ENCODE measurements at regions not wholly inside any gene's neighbourhood (a gene's known extent, or its start where the extent isn't known, plus 50 kb on each side); places are given as distances from the start of the nearest gene placed in this dataset.

DNA sequence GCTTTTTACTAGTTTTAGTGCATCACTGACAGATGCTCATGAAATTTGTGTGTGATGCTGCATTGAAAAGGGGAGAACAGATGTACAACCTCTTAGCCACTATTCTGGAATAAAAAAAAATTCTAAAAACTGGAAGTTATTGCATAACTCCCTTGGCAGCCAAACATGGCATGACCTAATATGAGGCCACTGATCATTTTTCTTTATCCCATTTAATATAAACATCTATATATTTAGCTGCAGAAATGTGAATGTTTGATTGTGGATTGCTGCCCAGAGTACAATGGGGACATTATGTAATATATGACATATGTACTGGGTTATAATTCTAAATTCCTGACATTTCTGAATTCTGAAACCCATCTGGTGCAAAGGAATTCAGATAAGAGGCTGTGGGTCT is 86.5 kb downstream of the CDCA7 start:
- DNase-seq (ENCODE audit: unreplicated experiment), result peak; percentile 47
- Mint-ChIP-seq H3K9me3 (ENCODE audit: unreplicated experiment) (no peaks in the 10 kb centered on the region), H3K4me3 (ENCODE audit: unreplicated experiment) (no peak overlapping the region), H3K27me3 (ENCODE audit: insufficient read depth, unreplicated experiment) (peaks cover 32% of the 10 kb centered on the region), H3K27ac (ENCODE audit: low read depth, unreplicated experiment) (no peak overlapping the region), H3K4me1 (ENCODE audit: insufficient read depth, unreplicated experiment) (no peaks in the 10 kb centered on the region), H3K36me3 (ENCODE audit: insufficient read depth, unreplicated experiment) (no peaks in the 10 kb centered on the region)
- intact Hi-C loops (cut with micrococcal nuclease), result no loop called here
- no TSS peak for BruUV-seq (replicated peaks)
- CTCF ChIA-PET, result interaction anchor here (11.2 kb wide), 1 partner anchor 40 kb away, joined by 145 read pairs; no protein-coding TSS in a partner anchor
- POLR2A ChIA-PET, result interaction anchor here (0.6 to 1.7 kb wide), 2 partner anchors 23 to 101 kb away, joined by 3 to 4 read pairs; no protein-coding TSS in a partner anchor
- TF ChIP-seq, protein P1, sequence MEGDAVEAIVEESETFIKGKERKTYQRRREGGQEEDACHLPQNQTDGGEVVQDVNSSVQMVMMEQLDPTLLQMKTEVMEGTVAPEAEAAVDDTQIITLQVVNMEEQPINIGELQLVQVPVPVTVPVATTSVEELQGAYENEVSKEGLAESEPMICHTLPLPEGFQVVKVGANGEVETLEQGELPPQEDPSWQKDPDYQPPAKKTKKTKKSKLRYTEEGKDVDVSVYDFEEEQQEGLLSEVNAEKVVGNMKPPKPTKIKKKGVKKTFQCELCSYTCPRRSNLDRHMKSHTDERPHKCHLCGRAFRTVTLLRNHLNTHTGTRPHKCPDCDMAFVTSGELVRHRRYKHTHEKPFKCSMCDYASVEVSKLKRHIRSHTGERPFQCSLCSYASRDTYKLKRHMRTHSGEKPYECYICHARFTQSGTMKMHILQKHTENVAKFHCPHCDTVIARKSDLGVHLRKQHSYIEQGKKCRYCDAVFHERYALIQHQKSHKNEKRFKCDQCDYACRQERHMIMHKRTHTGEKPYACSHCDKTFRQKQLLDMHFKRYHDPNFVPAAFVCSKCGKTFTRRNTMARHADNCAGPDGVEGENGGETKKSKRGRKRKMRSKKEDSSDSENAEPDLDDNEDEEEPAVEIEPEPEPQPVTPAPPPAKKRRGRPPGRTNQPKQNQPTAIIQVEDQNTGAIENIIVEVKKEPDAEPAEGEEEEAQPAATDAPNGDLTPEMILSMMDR (IDR thresholded peaks at IDR 0.05; ENCODE audit: unreplicated experiment), result no peak

DNA sequence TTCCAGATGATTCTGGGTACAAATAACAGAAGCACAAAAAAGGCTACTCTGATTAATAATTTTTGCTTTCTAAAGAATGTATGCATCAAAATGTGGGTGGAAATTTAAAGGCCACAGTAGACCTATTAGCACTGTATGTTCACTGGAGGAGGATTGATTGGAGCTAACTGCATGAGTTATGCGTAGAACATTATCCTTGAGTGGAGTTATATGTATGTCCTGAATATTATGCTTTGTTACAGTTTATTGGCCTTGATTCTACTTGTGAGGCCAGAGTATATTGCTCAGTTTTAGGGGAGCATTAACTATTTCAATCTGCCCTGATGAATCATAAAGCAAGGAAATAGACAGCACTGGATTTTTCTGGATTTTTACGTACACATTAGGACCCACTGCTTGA is 87.9 kb downstream of the CDCA7 start:
- CTCF ChIA-PET, result interaction anchor here (0.6 to 11.2 kb wide), 2 partner anchors 42 to 307 kb away, joined by 3 to 145 read pairs; no protein-coding TSS in a partner anchor
- intact Hi-C loops (cut with micrococcal nuclease), result no loop called here
- BruUV-seq (replicated peaks), result no TSS peak

GRCh38 chr2:173446722-173447121 is 92.0 kb downstream of the CDCA7 start:
- H3K27me3 Mint-ChIP-seq (ENCODE audit: insufficient read depth, unreplicated experiment), result peaks cover 30% of the 10 kb centered on the region
- POLR2A ChIA-PET, result no interaction called here
- DNase-seq (ENCODE audit: unreplicated experiment), result no peak
- BruUV-seq (replicated peaks), result no TSS peak
- no peak overlapping the region for H3K4me3 Mint-ChIP-seq (ENCODE audit: unreplicated experiment)
- intact Hi-C loops (cut with micrococcal nuclease), result loop anchor here (5.0 kb wide), 1 partner anchor 419 kb away; no protein-coding TSS in a partner anchor
- H3K27ac Mint-ChIP-seq (ENCODE audit: low read depth, unreplicated experiment), result no peak overlapping the region
- no peaks in the 10 kb centered on the region for H3K9me3 Mint-ChIP-seq (ENCODE audit: unreplicated experiment)
- H3K36me3 Mint-ChIP-seq (ENCODE audit: insufficient read depth, unreplicated experiment), result no peaks in the 10 kb centered on the region
- H3K4me1 Mint-ChIP-seq (ENCODE audit: insufficient read depth, unreplicated experiment), result no peaks in the 10 kb centered on the region
- CTCF ChIA-PET, result interaction anchor here (1.9 to 11.2 kb wide), 2 partner anchors 19 to 46 kb away, joined by 6 to 145 read pairs; no protein-coding TSS in a partner anchor
- TF ChIP-seq, protein P1 (IDR thresholded peaks at IDR 0.05; ENCODE audit: unreplicated experiment), result no peak

More for the DNA sequence above, 87.9 kb downstream of the CDCA7 start:
- no peak for DNase-seq (ENCODE audit: unreplicated experiment)
- Mint-ChIP-seq H3K27ac (ENCODE audit: low read depth, unreplicated experiment) (no peak overlapping the region), H3K9me3 (ENCODE audit: unreplicated experiment) (no peaks in the 10 kb centered on the region), H3K36me3 (ENCODE audit: insufficient read depth, unreplicated experiment) (no peaks in the 10 kb centered on the region), H3K27me3 (ENCODE audit: insufficient read depth, unreplicated experiment) (peaks cover 23% of the 10 kb centered on the region), H3K4me3 (ENCODE audit: unreplicated experiment) (no peak overlapping the region), H3K4me1 (ENCODE audit: insufficient read depth, unreplicated experiment) (no peaks in the 10 kb centered on the region)
- POLR2A ChIA-PET, result interaction anchor here (0.9 to 1.7 kb wide), 2 partner anchors 17 to 24 kb away, joined by 3 to 4 read pairs; no protein-coding TSS in a partner anchor
- TF ChIP-seq, protein P1 (IDR thresholded peaks at IDR 0.05; ENCODE audit: unreplicated experiment), result no peak

DNA sequence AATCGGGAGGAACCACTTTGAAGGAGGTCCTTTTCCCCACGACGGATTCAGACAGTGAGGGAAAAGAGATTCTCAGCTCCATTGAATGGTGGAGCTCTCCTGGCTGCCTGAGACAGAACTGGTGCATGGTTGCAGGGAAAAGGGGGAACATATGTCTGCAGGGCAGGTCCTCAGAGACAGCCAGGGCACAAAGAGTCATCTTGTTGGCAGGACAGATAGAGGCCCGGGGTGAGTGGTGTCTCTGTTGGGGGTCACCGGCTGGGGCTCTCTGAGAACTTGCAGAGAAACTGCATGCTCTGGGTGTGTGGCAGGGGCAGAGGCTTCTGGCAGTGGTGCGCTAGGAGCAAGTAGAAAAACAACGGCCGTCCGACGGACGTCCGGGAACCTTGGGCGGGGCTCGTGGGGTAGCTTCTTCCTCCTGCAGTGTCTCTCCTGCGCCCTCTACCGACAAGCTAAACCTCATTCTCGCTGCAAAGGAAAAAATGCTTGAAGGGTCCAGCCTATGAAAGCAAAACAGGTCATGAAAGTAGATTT is 94.3 kb downstream of the CDCA7 start:
- POLR2A ChIA-PET, result interaction anchor here (0.6 to 2.9 kb wide), 7 partner anchors 17 to 300 kb away, joined by 3 to 20 read pairs (median 3); no protein-coding TSS in a partner anchor

More for the DNA sequence above, 94.3 kb downstream of the CDCA7 start:
- peak overlapping the region; percentile 73 for H3K4me3 Mint-ChIP-seq (ENCODE audit: unreplicated experiment)
- BruUV-seq (replicated peaks), result no TSS peak
- no peaks in the 10 kb centered on the region for H3K36me3 Mint-ChIP-seq (ENCODE audit: insufficient read depth, unreplicated experiment)
- TF ChIP-seq, protein P1 (IDR thresholded peaks at IDR 0.05; ENCODE audit: unreplicated experiment), result peak; percentile 82
- intact Hi-C loops (cut with micrococcal nuclease), result loop anchor here (1.0 to 5.0 kb wide), 2 partner anchors 47 to 422 kb away; no protein-coding TSS in a partner anchor
- peaks cover 41% of the 10 kb centered on the region for H3K27me3 Mint-ChIP-seq (ENCODE audit: insufficient read depth, unreplicated experiment)
- CTCF ChIA-PET, result interaction anchor here (0.6 to 11.2 kb wide), 24 partner anchors 8 to 1000 kb away, joined by 3 to 145 read pairs (median 4); no protein-coding TSS in a partner anchor
- H3K27ac Mint-ChIP-seq (ENCODE audit: low read depth, unreplicated experiment), result peak overlapping the region; percentile 64
- H3K9me3 Mint-ChIP-seq (ENCODE audit: unreplicated experiment), result no peaks in the 10 kb centered on the region
- H3K4me1 Mint-ChIP-seq (ENCODE audit: insufficient read depth, unreplicated experiment), result no peaks in the 10 kb centered on the region
- peak; percentile 92 for DNase-seq (ENCODE audit: unreplicated experiment)
